HepG2 (cell line): ENCODE measurements at regions not wholly inside any gene's neighbourhood (a gene's known extent, or its start where the extent isn't known, plus 50 kb on each side); places are given as distances from the start of the nearest gene placed in this dataset.

ENCODE experiments used
- ASH2L ChIP-seq: fragments of 300-600, 200-600 bp; sonication (generic); IDR thresholded peaks from 2 replicates; pipeline ENCODE4 v1.7.0; 2017; ENCODE audit warnings: low read depth, mild to moderate bottlenecking, moderate library complexity, mixed read lengths, low read length; ENCODE audit not compliant: insufficient read length
- CEBPG ChIP-seq: IDR thresholded peaks from 2 replicates; pipeline ENCODE4 v1.6.1; 2016
- POLR2AphosphoS5 ChIP-seq: IDR thresholded peaks from 2 replicates; pipeline ENCODE4 v1.6.1; 2012; ENCODE audit warnings: low read depth, low read length
- SMAD1 ChIP-seq: sonication (generic); formaldehyde crosslinking; IDR thresholded peaks from 2 replicates; pipeline ENCODE4 v1.4.0; 2020; ENCODE audit warnings: missing genetic modification reagents, low read depth, mild to moderate bottlenecking, borderline replicate concordance
- YEATS4 ChIP-seq: sonication (generic); formaldehyde crosslinking; IDR thresholded peaks from 2 replicates; pipeline ENCODE4 v1.4.0; 2020; ENCODE audit warnings: missing genetic modification reagents, borderline replicate concordance
- TF ChIP-seq, protein P1 (sequence below): sonication (generic); formaldehyde crosslinking; IDR thresholded peaks from 2 replicates; pipeline ENCODE4 v1.9.0; 2022; ENCODE audit warnings: missing genetic modification reagents, mild to moderate bottlenecking, borderline replicate concordance
- TF ChIP-seq, protein P2 (sequence below): sonication (generic); formaldehyde crosslinking; IDR thresholded peaks from 2 replicates; pipeline ENCODE4 v1.5.0; 2020; ENCODE audit warnings: mild to moderate bottlenecking, missing genetic modification reagents, moderate library complexity

DNA sequence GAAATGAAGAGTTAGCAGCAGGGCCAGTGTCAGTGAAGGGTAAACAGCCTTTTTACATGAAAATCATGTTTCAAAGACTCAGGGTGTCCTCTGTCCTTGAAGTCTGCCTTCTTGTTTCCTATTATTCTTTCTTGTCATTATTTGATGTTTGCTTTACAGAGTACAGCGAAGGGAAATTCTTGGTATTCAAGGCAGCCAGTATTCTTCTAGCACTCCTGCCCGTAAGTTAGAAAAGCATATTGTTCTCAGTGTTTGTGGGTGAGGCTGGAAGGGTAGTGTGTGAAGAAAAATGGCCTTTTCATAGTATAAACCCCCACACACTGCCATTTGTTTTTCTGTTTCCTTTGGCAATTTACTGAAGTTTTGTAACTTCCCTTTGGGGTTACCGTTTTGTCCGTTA is 217.3 kb upstream of the NAV3 start:
- TF ChIP-seq ASH2L (no peak), POLR2AphosphoS5 (no peak), SMAD1 (CRISPR knock-in tag) (no peak), YEATS4 (CRISPR knock-in tag) (no peak), CEBPG (CRISPR knock-in tag) (no peak)
- TF ChIP-seq, protein P1, sequence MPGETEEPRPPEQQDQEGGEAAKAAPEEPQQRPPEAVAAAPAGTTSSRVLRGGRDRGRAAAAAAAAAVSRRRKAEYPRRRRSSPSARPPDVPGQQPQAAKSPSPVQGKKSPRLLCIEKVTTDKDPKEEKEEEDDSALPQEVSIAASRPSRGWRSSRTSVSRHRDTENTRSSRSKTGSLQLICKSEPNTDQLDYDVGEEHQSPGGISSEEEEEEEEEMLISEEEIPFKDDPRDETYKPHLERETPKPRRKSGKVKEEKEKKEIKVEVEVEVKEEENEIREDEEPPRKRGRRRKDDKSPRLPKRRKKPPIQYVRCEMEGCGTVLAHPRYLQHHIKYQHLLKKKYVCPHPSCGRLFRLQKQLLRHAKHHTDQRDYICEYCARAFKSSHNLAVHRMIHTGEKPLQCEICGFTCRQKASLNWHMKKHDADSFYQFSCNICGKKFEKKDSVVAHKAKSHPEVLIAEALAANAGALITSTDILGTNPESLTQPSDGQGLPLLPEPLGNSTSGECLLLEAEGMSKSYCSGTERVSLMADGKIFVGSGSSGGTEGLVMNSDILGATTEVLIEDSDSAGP (CRISPR knock-in tag) = no peak
- TF ChIP-seq, protein P2, sequence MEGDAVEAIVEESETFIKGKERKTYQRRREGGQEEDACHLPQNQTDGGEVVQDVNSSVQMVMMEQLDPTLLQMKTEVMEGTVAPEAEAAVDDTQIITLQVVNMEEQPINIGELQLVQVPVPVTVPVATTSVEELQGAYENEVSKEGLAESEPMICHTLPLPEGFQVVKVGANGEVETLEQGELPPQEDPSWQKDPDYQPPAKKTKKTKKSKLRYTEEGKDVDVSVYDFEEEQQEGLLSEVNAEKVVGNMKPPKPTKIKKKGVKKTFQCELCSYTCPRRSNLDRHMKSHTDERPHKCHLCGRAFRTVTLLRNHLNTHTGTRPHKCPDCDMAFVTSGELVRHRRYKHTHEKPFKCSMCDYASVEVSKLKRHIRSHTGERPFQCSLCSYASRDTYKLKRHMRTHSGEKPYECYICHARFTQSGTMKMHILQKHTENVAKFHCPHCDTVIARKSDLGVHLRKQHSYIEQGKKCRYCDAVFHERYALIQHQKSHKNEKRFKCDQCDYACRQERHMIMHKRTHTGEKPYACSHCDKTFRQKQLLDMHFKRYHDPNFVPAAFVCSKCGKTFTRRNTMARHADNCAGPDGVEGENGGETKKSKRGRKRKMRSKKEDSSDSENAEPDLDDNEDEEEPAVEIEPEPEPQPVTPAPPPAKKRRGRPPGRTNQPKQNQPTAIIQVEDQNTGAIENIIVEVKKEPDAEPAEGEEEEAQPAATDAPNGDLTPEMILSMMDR (CRISPR knock-in tag) = no peak
